ENCODE measurements at regions not wholly inside any gene's neighbourhood (a gene's known extent, or its start where the extent isn't known, plus 50 kb on each side); places are given as distances from the start of the nearest gene placed in this dataset.

DNA sequence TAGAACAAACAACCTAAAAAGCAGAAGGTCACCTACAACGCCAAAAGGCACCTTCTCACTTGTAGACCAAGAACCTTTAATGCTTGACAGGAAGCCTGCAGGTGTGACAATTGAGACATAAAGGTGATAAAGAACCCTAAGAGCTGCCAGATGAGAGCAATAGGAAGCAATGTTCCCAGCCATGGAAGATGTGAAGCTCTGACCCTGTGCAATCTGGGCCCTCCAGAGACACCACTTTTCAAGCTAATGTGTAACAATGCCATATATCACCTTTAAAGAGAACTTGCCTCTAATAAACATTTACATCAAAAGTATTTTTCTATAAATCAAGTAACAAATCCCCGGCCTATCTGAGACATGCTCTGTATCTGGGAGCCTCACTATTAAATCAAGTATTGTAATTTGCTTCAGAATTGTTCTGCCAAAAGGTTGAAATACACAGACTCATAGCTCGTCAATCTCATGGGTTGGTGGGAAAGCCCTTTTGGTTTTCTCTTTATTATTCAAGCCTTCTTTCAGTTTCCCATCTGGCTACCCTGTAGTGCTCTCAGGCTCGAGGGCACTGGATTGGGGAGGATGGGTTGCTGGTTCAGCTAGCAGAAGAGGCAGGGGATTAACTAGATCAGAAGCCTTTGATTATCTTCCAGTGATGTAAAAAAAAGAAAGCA lies 368.9 kb downstream of the BUD13 start:
- H3K4me3 ChIP-seq (ENCODE audit: control insufficient read depth, low read depth, low read length) = no peak overlapping the region
- no peak for DNase-seq (ENCODE audit: low read depth)
- no peak for TF ChIP-seq CTCF (conservative IDR thresholded peaks at IDR 0.05; ENCODE audit: control insufficient read depth, insufficient read depth, low read depth, low read length)

GRCh38 chr11:116400081-116400480 lies 372.7 kb downstream of the BUD13 start:
- DNase-seq (ENCODE audit: low read depth) = no peak
- TF ChIP-seq CTCF (conservative IDR thresholded peaks at IDR 0.05; ENCODE audit: control insufficient read depth, insufficient read depth, low read depth, low read length) = no peak
- H3K4me3 ChIP-seq (ENCODE audit: control insufficient read depth, low read depth, low read length) = no peak overlapping the region

DNA sequence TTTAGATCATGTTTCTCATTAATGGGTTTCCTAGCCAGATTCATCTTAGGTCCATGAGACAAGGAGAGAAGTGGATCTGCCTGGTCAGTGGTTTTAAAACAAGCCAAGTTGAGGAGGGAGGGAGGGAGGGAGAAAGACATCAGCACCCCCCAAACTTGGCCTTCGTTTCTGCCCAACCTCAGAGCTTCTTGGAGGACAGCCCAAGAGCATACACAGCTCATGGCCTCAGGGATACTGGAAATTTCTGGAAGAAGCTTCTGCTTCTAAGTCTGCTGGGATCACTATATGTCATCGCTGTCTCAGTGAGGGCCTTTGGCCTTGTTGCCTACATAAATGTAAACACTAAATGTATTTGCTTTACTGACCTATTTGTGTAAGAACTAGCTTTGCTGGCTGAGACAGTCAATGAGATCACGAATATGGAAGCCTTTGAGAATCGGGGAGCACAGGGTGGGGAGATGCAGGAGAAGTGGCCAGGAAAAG lies 375.1 kb downstream of the BUD13 start:
- no peak overlapping the region for H3K4me3 ChIP-seq (ENCODE audit: control insufficient read depth, low read depth, low read length)
- no peak for TF ChIP-seq CTCF (conservative IDR thresholded peaks at IDR 0.05; ENCODE audit: control insufficient read depth, insufficient read depth, low read depth, low read length)
- no peak for DNase-seq (ENCODE audit: low read depth)

DNA sequence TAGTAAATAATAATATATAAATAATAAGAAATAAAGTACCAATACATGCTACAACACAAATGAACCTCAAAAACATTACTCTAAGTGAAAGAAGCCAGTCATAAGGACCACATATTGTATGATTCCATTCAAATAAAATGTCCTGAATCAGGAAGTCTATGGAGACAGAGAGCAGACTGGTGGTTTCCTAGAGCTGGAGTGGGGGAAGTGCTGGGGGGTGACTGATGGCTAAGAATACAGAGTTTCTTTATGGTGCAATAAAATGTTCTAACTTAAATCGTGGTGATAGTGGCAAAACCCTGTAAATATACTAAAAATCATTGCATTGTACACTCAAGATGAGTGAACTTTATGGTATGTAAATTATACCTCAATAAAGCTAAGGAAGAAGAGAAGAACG lies 376.5 kb downstream of the BUD13 start:
- no peak for DNase-seq (ENCODE audit: low read depth)
- no peak overlapping the region for H3K4me3 ChIP-seq (ENCODE audit: control insufficient read depth, low read depth, low read length)
- TF ChIP-seq CTCF (conservative IDR thresholded peaks at IDR 0.05; ENCODE audit: control insufficient read depth, insufficient read depth, low read depth, low read length) = no peak

- TF ChIP-seq CTCF (conservative IDR thresholded peaks at IDR 0.05; ENCODE audit: control insufficient read depth, insufficient read depth, low read depth, low read length) = no peak
- no peak overlapping the region for H3K4me3 ChIP-seq (ENCODE audit: control insufficient read depth, low read depth, low read length)
- no peak for DNase-seq (ENCODE audit: low read depth)
Observed at GRCh38 chr11:116394022-116394421, 378.8 kb downstream of the BUD13 start.

GRCh38 chr11:116390963-116391362 lies 381.8 kb downstream of the BUD13 start:
- TF ChIP-seq CTCF (conservative IDR thresholded peaks at IDR 0.05; ENCODE audit: control insufficient read depth, insufficient read depth, low read depth, low read length) = no peak
- no peak overlapping the region for H3K4me3 ChIP-seq (ENCODE audit: control insufficient read depth, low read depth, low read length)

DNA sequence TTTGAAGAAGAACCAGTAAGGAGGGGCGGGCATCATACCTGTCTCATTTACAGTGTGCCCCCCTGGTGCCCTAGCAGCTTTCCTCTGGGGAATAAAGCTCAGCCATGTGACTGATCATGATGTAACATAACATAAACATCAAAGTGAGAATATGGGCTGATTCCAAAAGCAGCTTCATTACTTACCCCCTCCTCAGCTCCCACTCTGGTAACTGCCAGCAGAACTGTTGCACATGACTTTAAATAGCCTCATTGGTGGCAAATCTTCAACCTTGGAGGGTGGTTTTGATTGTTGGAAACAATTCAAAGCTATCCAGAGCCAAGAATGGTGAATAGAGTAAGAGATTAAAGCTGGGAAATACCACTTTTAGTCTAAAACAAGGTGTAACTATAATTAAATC lies 384.6 kb downstream of the BUD13 start:
- no peak for DNase-seq (ENCODE audit: low read depth)
- no peak overlapping the region for H3K4me3 ChIP-seq (ENCODE audit: control insufficient read depth, low read depth, low read length)
- TF ChIP-seq CTCF (conservative IDR thresholded peaks at IDR 0.05; ENCODE audit: control insufficient read depth, insufficient read depth, low read depth, low read length) = no peak

More at GRCh38 chr11:116390963-116391362, 381.8 kb downstream of the BUD13 start:
- no peak for DNase-seq (ENCODE audit: low read depth)

All from fibroblast of mammary gland (primary cell).